Neural crest cell (in vitro differentiated cells): ENCODE measurements at regions not wholly inside any gene's neighbourhood (a gene's known extent, or its start where the extent isn't known, plus 50 kb on each side); places are given as distances from the start of the nearest gene placed in this dataset.

Source experiments
- DNase-seq: peaks from one replicate; pipeline ENCODE4 v3.0.0; 2021; ENCODE audit warnings: low read depth, mixed read lengths, low spot score
- H3K27ac Mint-ChIP-seq: one replicate; pipeline ENCODE4 v1.8.0; 2021; ENCODE audit warnings: mild to moderate bottlenecking, mixed read lengths; ENCODE audit not compliant: unreplicated experiment
- H3K27me3 Mint-ChIP-seq: 2 replicates; pipeline ENCODE4 v1.8.0; 2021; ENCODE audit warnings: low read depth, mild to moderate bottlenecking, mixed read lengths
- H3K36me3 Mint-ChIP-seq: 2 replicates; pipeline ENCODE4 v1.8.0; 2021; ENCODE audit warnings: low read depth, mild to moderate bottlenecking, mixed read lengths
- H3K4me1 Mint-ChIP-seq: 2 replicates; pipeline ENCODE4 v1.8.0; 2021; ENCODE audit warnings: mixed read lengths
- H3K4me3 Mint-ChIP-seq: one replicate; pipeline ENCODE4 v1.8.0; 2021; ENCODE audit warnings: mild to moderate bottlenecking, mixed read lengths
- H3K9me3 Mint-ChIP-seq: 2 replicates; pipeline ENCODE4 v1.8.0; 2021; ENCODE audit warnings: mixed read lengths
- TF ChIP-seq, protein P1 (sequence below): fragments of 200-600 bp; sonication (generic); conservative IDR thresholded peaks from 2 replicates; pipeline ENCODE4 v1.5.0; 2021; ENCODE audit warnings: antibody characterized with exemption, mild to moderate bottlenecking

DNA sequence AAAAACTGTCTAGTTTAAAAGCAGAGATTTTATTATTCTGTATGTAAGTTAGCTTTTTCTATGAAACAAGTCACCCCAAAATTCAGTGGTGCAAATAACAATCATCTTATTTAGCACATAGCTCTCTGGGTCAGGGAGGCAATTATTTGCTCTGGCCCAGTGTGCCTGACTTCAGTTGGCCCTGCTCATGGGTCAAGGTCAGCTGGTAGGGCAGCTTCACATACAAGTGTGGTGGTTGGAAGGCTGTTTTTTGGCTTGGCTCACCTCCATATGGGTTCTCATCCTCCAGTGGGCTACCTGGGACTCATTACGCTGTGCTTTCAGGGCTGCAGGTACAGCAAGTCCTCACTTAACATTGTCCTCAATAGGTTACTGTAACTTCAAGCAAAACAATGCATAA lies 228.6 kb downstream of the NR2F2 start:
- Mint-ChIP-seq H3K9me3 (peaks cover 17% of the 10 kb centered on the region), H3K4me1 (no peaks in the 10 kb centered on the region), H3K4me3 (no peak overlapping the region), H3K27me3 (no peaks in the 10 kb centered on the region), H3K27ac (no peak overlapping the region), H3K36me3 (peaks cover 7% of the 10 kb centered on the region)
- DNase-seq: no peak
- TF ChIP-seq, protein P1, sequence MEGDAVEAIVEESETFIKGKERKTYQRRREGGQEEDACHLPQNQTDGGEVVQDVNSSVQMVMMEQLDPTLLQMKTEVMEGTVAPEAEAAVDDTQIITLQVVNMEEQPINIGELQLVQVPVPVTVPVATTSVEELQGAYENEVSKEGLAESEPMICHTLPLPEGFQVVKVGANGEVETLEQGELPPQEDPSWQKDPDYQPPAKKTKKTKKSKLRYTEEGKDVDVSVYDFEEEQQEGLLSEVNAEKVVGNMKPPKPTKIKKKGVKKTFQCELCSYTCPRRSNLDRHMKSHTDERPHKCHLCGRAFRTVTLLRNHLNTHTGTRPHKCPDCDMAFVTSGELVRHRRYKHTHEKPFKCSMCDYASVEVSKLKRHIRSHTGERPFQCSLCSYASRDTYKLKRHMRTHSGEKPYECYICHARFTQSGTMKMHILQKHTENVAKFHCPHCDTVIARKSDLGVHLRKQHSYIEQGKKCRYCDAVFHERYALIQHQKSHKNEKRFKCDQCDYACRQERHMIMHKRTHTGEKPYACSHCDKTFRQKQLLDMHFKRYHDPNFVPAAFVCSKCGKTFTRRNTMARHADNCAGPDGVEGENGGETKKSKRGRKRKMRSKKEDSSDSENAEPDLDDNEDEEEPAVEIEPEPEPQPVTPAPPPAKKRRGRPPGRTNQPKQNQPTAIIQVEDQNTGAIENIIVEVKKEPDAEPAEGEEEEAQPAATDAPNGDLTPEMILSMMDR: no peak

DNA sequence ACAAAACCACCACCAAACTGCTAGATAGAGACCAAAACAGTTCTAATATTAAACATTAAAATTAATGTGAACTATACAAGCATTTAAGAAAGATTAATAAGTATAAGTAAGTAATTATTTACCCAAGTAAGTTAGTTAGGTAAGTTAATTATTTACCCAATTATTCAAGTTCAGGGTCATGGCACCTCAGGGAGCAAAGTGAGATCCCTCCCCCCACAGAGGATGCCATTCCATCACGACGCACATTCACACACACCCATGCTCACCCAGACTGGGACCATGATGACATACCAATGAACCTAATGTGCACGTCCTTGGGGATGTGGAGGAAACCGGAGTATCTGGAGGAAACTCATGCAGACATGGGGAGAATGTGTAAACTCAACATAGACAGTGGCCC lies 229.1 kb downstream of the NR2F2 start:
- Mint-ChIP-seq H3K9me3 (peaks cover 17% of the 10 kb centered on the region), H3K36me3 (peaks cover 9% of the 10 kb centered on the region), H3K4me1 (no peaks in the 10 kb centered on the region), H3K27ac (no peak overlapping the region), H3K4me3 (no peak overlapping the region), H3K27me3 (no peaks in the 10 kb centered on the region)
- TF ChIP-seq, protein P1: no peak
- DNase-seq: no peak

DNA sequence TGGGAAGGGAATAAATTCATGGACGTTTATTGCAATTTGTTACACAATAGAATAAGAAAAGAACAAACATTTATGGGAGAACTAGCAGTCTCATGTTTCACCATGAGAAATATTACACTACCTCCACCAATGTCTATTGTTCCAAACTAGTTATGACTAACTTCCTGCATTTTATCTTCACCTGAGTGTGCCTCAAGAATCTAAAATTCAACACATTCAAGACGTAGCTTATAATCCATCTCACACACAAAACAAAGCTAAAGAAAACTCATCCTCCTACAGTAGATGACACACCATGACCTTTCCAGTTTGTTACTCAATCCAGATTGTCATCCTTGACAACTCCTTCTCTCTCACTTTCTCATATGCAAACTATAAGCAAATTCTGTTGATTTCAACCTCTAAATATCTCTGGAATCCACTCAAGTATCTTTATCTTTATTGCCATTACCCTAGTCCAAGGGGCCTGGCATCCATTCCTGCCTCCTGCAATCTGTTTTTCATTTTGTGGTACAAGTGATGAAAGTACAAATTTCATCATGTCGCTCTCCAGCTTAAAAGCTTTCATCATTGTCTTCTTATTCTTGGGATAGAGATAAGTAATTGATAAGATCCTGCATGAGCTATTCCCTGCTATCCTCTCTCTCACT lies 229.9 kb downstream of the NR2F2 start:
- H3K27ac Mint-ChIP-seq: no peak overlapping the region
- TF ChIP-seq, protein P1: no peak
- no peak overlapping the region for H3K4me3 Mint-ChIP-seq
- no peaks in the 10 kb centered on the region for H3K4me1 Mint-ChIP-seq
- no peaks in the 10 kb centered on the region for H3K27me3 Mint-ChIP-seq
- no peak for DNase-seq
- peaks cover 20% of the 10 kb centered on the region for H3K9me3 Mint-ChIP-seq
- H3K36me3 Mint-ChIP-seq: peaks cover 13% of the 10 kb centered on the region

DNA sequence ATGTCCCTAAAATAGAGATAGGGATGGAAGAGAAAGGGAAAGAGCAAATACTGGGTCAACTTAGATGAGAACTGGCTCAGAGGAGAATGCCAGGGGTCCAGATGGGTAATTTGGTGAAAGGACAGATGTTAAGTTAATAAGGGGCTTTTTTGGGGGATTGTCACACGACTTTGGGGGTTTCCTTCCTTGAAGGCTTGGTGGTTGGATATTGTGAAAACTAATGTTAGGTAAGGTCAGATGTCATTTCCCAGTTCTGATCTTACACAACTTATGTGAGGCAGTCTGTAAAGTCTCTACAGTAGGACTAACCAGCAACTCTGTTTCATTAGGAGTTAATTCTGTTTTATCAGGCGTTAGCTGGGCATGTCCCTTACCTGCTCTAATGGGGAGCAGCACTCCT lies 231.1 kb downstream of the NR2F2 start:
- Mint-ChIP-seq H3K36me3 (peaks cover 13% of the 10 kb centered on the region), H3K27ac (no peak overlapping the region), H3K4me1 (no peaks in the 10 kb centered on the region), H3K27me3 (no peaks in the 10 kb centered on the region), H3K4me3 (no peak overlapping the region), H3K9me3 (peaks cover 20% of the 10 kb centered on the region)
- DNase-seq: no peak
- TF ChIP-seq, protein P1: no peak

DNA sequence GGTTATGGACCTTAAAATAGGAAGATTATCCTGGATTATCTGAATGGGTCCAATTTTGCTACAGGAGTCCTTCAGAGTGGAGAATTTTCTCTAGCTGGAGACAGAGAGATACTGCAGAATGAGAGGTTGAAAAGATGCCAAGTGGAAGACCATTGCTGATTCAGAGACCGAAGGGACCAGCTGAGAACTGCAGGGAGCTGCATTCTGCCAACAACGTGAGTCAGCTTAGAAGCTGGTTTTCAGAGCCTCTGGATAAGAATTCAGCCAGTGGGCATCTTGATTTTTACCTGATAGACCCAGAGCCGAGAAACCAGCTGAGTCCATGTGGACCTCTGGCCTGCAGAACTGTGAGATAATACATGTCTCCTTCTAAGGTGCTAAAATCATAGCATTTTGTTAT lies 234.0 kb downstream of the NR2F2 start:
- Mint-ChIP-seq H3K4me1 (no peaks in the 10 kb centered on the region), H3K27ac (no peak overlapping the region), H3K9me3 (peaks cover 20% of the 10 kb centered on the region), H3K4me3 (no peak overlapping the region), H3K27me3 (no peaks in the 10 kb centered on the region), H3K36me3 (peaks cover 13% of the 10 kb centered on the region)
- no peak for DNase-seq
- TF ChIP-seq, protein P1: no peak
